PC-3 (cell line): ENCODE measurements at regions not wholly inside any gene's neighbourhood (a gene's known extent, or its start where the extent isn't known, plus 50 kb on each side); places are given as distances from the start of the nearest gene placed in this dataset.
A peak's percentile ranks its signal among the peaks of the same experiment; 100 is the strongest.

Experiments used
- ATAC-seq: fragments of 200-7000 bp; cut with Tn5 transposase; 2 replicates; pipeline ENCODE4 v1.9.1; 2020; ENCODE audit warnings: mild to moderate bottlenecking, moderate library complexity
- BruUV-seq: library from RNA; stranded (reverse); fragments of 400-500 nt; replicated peaks from 2 replicates; lab custom pipeline; 2021; lab: Mats Ljungman, UMichigan
- CTCF ChIA-PET: fragments of 300-600 bp; sonication (Branson Sonifier 250); formaldehyde crosslinking; loops from one replicate; lab custom pipeline; 2022; ENCODE audit warnings: antibody characterized with exemption; lab: Charles Lee
- POLR2A ChIA-PET: fragments of 300-600 bp; sonication (Branson Sonifier 250); formaldehyde crosslinking; loops from one replicate; lab custom pipeline; 2022; ENCODE audit warnings: antibody characterized with exemption; ENCODE audit not compliant: unreplicated experiment; lab: Charles Lee
- DNase-seq: peaks from one replicate; pipeline ENCODE4 v3.0.0-alpha.2; 2015
- H2AFZ ChIP-seq: fragments of 300-600 bp; sonication (generic); 2 replicates; pipeline ENCODE4 v1.6.0; 2016; ENCODE audit warnings: antibody characterized with exemption, low read length
- H3F3A ChIP-seq: fragments of 300-600 bp; sonication (generic); one replicate; pipeline ENCODE4 v1.6.0; 2017; ENCODE audit warnings: antibody characterized with exemption, low read length, control low read depth, mild to moderate bottlenecking; ENCODE audit not compliant: unreplicated experiment
- H3K27ac ChIP-seq: fragments of 300-600 bp; sonication (generic); 2 replicates; pipeline ENCODE4 v1.5.1; 2016; ENCODE audit warnings: mild to moderate bottlenecking, low read length
- H3K27me3 ChIP-seq: fragments of 300-600 bp; sonication (generic); 2 replicates; pipeline ENCODE4 v1.6.1; 2016; ENCODE audit warnings: low read length, mixed read lengths
- H3K36me3 ChIP-seq: fragments of 300-600 bp; sonication (generic); 2 replicates; pipeline ENCODE4 v1.6.1; 2016; ENCODE audit warnings: low read depth, mixed run types, low read length, mixed read lengths
- H3K4me1 ChIP-seq: fragments of 300-600 bp; sonication (generic); 2 replicates; pipeline ENCODE4 v1.5.1; 2016; ENCODE audit warnings: low read length; ENCODE audit not compliant: insufficient read depth
- H3K4me2 ChIP-seq: fragments of 300-600 bp; sonication (generic); 2 replicates; pipeline ENCODE4 v1.6.0; 2016; ENCODE audit warnings: low read length
- H3K4me3 ChIP-seq: fragments of 300-600 bp; sonication (generic); 2 replicates; pipeline ENCODE4 v1.5.1; 2016; ENCODE audit warnings: mild to moderate bottlenecking, low read length, mixed read lengths
- H3K79me2 ChIP-seq: fragments of 300-600 bp; sonication (generic); 2 replicates; pipeline ENCODE4 v1.6.1; 2017; ENCODE audit warnings: low read length, mixed read lengths
- H3K9ac ChIP-seq: fragments of 300-600 bp; sonication (generic); 2 replicates; pipeline ENCODE4 v1.6.0; 2016; ENCODE audit warnings: mild to moderate bottlenecking, low read length
- H3K9me2 ChIP-seq: fragments of 300-600 bp; sonication (generic); replicated peaks from 2 replicates; pipeline ENCODE4 v1.6.1; 2016; ENCODE audit warnings: mixed run types, low read length, mixed read lengths
- H3K9me3 ChIP-seq: fragments of 300-600 bp; sonication (generic); 2 replicates; pipeline ENCODE4 v1.6.1; 2016; ENCODE audit warnings: low read length, mixed read lengths
- H4K20me1 ChIP-seq: fragments of 300-600 bp; sonication (generic); 2 replicates; pipeline ENCODE4 v1.6.1; 2016; ENCODE audit warnings: low read length, mixed read lengths
- CTCF ChIP-seq: fragments of 300-600 bp; sonication (generic); conservative IDR thresholded peaks from 2 replicates; pipeline ENCODE4 v1.5.1; 2017; ENCODE audit warnings: antibody characterized with exemption, low read depth, mild to moderate bottlenecking, low read length
- EZH2 ChIP-seq: fragments of 300-600 bp; sonication (generic); IDR thresholded peaks from one replicate; pipeline ENCODE4 v1.6.1; 2017; ENCODE audit warnings: antibody characterized with exemption, mild to moderate bottlenecking, low read length; ENCODE audit not compliant: unreplicated experiment
- EZH2phosphoT487 ChIP-seq: fragments of 300-600 bp; sonication (generic); IDR thresholded peaks from 2 replicates; pipeline ENCODE4 v1.6.1; 2018; ENCODE audit warnings: mild to moderate bottlenecking, antibody characterized with exemption, low read length, borderline replicate concordance
- intact Hi-C: fragments of 100-400 bp; cut with micrococcal nuclease; formaldehyde crosslinking; loops from 2 replicates; pipeline ENCODE4 v1.9.0; 2023

- Histone ChIP-seq H2AFZ (no peak overlapping the region), H3K27me3 (peaks cover 29% of the 10 kb centered on the region; the same call in 1 of the 2 replicates), H3K4me1 (no peaks in the 10 kb centered on the region), H4K20me1 (no peaks in the 10 kb centered on the region), H3K79me2 (no peaks in the 10 kb centered on the region), H3K4me2 (no peak overlapping the region), H3K4me3 (no peak overlapping the region), H3K27ac (no peak overlapping the region), H3K9ac (no peak overlapping the region), H3F3A (no peaks in the 10 kb centered on the region), H3K36me3 (no peaks in the 10 kb centered on the region), H3K9me2 (no peaks in the 10 kb centered on the region), H3K9me3 (no peaks in the 10 kb centered on the region)
- no TSS peak for BruUV-seq
- intact Hi-C loops, result loop anchor here (5.0 to 10.0 kb wide), 2 partner anchors 107 to 299 kb away; no protein-coding TSS in a partner anchor
- no peak for ATAC-seq
- POLR2A ChIA-PET, result no interaction called here
- CTCF ChIA-PET, result interaction anchor here (0.6 to 0.7 kb wide), 3 partner anchors 372 to 742 kb away, joined by 3 to 5 read pairs (median 3); no protein-coding TSS in a partner anchor
- DNase-seq, result peak; percentile 25
- TF ChIP-seq EZH2 (no peak), CTCF (peak; percentile 62), EZH2phosphoT487 (no peak)
Observed at GRCh38 chr2:58871469-58872142, 630.5 kb upstream of the FANCL start.

- no peak overlapping the region for H3K27ac ChIP-seq
- no peaks in the 10 kb centered on the region for H4K20me1 ChIP-seq
- H3K79me2 ChIP-seq, result no peaks in the 10 kb centered on the region
- no peaks in the 10 kb centered on the region for H3K36me3 ChIP-seq
- H3K9me3 ChIP-seq, result no peaks in the 10 kb centered on the region
- no peak for DNase-seq
- intact Hi-C loops, result loop anchor here (5.0 to 10.0 kb wide), 2 partner anchors 106 to 298 kb away; no protein-coding TSS in a partner anchor
- H3K9me2 ChIP-seq, result no peaks in the 10 kb centered on the region
- no peaks in the 10 kb centered on the region for H3K4me1 ChIP-seq
- no peaks in the 10 kb centered on the region for H3F3A ChIP-seq
- BruUV-seq, result no TSS peak
- H3K9ac ChIP-seq, result no peak overlapping the region
- no peak for ATAC-seq
- ChIA-PET CTCF (no interaction called here), POLR2A (no interaction called here)
- H2AFZ ChIP-seq, result no peak overlapping the region
- H3K27me3 ChIP-seq, result peaks cover 31% of the 10 kb centered on the region; the same call in 1 of the 2 replicates
- no peak overlapping the region for H3K4me2 ChIP-seq
- TF ChIP-seq CTCF (no peak), EZH2phosphoT487 (no peak), EZH2 (no peak)
- no peak overlapping the region for H3K4me3 ChIP-seq
Observed at GRCh38 chr2:58870704-58871103, 629.6 kb upstream of the FANCL start.

- intact Hi-C loops, result no loop called here
- ATAC-seq (no peak), DNase-seq (no peak)
- no peaks in the 10 kb centered on the region for H3K9me2 ChIP-seq
- H3K4me2 ChIP-seq, result no peak overlapping the region
- no peak overlapping the region for H2AFZ ChIP-seq
- no peaks in the 10 kb centered on the region for H4K20me1 ChIP-seq
- no peak overlapping the region for H3K9ac ChIP-seq
- CTCF ChIA-PET, result no interaction called here
- POLR2A ChIA-PET, result no interaction called here
- H3K27ac ChIP-seq, result no peak overlapping the region
- H3F3A ChIP-seq, result no peaks in the 10 kb centered on the region
- BruUV-seq, result no TSS peak
- no peaks in the 10 kb centered on the region for H3K79me2 ChIP-seq
- no peaks in the 10 kb centered on the region for H3K4me1 ChIP-seq
- H3K27me3 ChIP-seq, result peaks cover 32% of the 10 kb centered on the region; the same call in 1 of the 2 replicates
- no peaks in the 10 kb centered on the region for H3K36me3 ChIP-seq
- no peak for TF ChIP-seq EZH2
- TF ChIP-seq CTCF, result no peak
- TF ChIP-seq EZH2phosphoT487, result no peak
- no peaks in the 10 kb centered on the region for H3K9me3 ChIP-seq
- H3K4me3 ChIP-seq, result no peak overlapping the region
Observed at GRCh38 chr2:58866946-58867345, 625.8 kb upstream of the FANCL start.
